ENCODE measurements at regions not wholly inside any gene's neighbourhood (a gene's known extent, or its start where the extent isn't known, plus 50 kb on each side); places are given as distances from the start of the nearest gene placed in this dataset.

DNA sequence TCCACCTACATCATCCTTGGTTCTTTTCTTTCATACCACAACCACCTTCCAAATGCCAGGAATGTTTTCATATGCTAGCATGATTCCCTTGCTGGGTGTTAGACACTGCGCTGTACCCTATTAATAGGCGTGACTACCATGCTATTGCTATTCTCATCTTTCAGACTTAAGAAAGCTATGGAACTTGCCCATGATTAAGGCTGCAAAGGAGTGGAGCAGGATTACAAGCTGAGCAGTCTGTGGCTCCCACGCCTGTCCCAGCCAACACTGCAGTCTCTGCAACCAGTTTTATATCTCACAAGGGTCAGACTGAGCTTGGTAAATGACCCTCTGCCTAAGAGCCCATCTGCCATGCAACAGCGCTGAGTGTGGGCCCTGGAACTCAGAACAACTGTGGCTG lies 285.7 kb upstream of the POU3F3 start:
- TF ChIP-seq CTCF (IDR thresholded peaks at IDR 0.05; ENCODE audit: control extremely low read depth in 1 of 3, insufficient read depth in 1 of 3, low read depth in 1 of 3, low read length in 3 of 3) (no peak), EZH2 (IDR thresholded peaks at IDR 0.05; ENCODE audit: low read depth, low read length, severe bottlenecking) (no peak), SP1 (IDR thresholded peaks at IDR 0.05; ENCODE audit: low read depth, low read length) (no peak)

All from H1 (cell line).